GM19239 (cell line): ENCODE measurements at regions not wholly inside any gene's neighbourhood (a gene's known extent, or its start where the extent isn't known, plus 50 kb on each side); places are given as distances from the start of the nearest gene placed in this dataset.
"Not testable (repeated sequence)": the region's sequence is repeated elsewhere in the genome, so short reads cannot be mapped to it uniquely, and the experiment has no call there.

ENCODE experiments used
- DNase-seq: peaks from one replicate; pipeline ENCODE4 v3.0.0; 2011; ENCODE audit warnings: low spot score; ENCODE audit not compliant: insufficient read length
- FAIRE-seq: peaks from 2 replicates; lab custom pipeline; 2011; peaks lifted over from hg19 to GRCh38; lab: Jason Lieb, UNC

DNA sequence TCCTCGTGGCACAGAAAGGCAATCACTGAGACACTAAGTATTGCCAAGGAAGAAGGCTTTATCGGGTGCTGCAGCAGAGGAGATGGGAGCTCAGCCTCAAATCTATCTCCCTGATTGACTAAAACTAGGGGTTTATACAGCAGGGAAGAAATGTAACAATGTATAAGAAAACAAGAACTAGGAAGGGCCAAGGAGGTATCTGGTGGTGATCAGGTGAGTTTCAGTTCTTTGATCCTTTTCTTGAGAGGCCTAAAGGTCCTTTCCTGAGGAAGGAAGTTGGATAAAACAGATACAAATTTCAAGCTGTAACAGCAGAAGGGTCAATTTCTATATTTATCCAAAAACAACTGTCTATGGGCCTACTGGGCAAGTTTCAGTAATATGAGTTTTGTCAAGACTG, 212.4 kb downstream of the COPRS start:
- no peak for FAIRE-seq

DNA sequence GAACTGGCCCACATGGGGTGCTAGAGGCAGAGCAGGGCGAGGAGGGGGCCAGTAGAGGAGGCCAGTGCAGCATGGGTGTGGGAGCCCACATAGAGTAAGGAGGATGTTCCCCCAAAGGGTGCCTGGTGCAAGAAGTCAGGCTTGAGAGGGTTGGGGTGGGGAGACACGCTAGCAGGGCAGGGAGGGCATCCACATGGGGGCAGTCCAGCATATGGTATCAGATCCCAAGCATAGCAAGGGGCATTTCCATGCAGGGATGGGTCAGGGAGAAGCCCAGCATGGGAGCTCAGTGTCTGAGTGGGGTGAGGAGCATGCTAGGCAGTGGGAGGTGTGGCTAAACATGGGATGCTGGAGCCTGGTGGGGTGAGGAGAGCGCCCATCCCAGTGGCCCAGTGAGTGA, 213.7 kb downstream of the COPRS start:
- FAIRE-seq (no peak), DNase-seq (no peak)

More for the DNA sequence above, 212.4 kb downstream of the COPRS start:
- no peak for DNase-seq

DNA sequence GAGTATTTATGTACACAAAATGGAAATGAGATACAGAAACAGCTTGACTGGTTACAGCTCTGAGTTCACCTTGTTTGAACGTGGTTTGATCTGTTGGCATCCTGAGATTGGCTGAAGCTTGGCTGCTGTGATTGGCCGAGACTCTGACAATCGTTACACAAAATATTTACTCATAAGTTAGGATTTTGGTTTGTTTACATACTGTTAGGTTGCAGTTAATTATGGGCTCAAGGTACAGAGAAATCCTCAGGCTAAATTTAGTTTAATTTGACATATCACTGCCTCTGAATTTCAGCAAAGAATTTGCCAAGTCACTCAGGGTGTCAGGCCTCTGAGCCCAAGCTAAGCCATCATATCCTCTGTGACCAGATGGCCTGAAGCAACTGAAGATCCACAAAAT, 227.3 kb downstream of the COPRS start:
- no peak for DNase-seq
- FAIRE-seq, result no peak

DNA sequence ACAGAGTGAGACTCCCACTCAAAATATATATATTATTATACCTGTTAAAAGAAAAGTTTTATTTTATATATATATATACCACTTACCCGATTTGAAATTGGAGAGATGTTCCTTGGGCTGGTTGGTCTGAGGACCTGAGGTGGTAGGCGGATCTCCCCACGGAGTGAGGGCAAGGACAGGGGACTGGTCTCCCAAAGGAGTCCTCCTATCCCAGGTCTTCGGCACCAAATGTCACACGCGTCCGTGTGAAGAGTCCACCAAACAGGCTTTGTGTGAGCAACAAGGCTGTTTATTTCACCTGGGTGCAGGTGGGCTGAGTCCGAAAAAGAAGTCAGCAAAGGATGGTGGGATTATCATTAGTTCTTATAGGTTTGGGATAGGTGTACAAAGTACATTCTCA, 228.2 kb downstream of the COPRS start:
- not testable (repeated sequence) for FAIRE-seq, DNase-seq

DNA sequence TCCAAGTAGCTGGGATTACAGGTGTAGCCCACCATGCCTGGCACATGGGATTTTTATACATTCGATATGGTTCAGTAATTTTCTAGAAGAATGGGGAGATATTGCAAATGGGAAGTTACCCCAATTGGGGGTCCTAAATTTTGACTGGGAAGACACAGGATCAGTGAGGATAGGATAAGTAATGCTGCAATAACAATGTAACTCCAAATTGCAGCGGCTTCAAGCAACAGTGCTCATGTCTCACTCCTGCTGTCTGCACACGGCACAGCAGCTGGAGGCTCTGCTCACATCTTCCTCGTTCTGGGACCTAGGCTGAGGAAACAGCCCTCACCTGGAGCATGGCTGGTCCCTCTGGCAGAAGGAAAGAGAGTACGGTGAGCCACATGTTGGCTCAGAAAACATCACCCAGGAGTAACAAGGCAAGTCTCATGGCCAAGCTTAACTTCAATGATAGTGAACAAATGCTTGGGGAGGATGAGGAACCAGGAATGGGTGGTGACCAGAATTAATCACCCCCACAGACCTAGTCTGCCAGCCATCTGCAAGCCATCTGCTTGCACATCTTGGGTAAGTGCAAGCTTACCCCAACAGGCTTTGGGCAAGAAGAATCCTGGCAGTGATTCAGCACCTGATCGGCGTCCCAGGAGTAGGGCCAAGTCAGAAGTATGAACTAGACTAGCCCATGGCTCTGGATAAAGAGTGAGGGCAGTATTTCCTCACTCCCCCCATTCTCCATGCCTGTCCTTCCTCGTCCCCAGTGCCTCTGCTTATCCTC, 229.2 kb downstream of the COPRS start:
- FAIRE-seq (no peak), DNase-seq (no peak)

DNA sequence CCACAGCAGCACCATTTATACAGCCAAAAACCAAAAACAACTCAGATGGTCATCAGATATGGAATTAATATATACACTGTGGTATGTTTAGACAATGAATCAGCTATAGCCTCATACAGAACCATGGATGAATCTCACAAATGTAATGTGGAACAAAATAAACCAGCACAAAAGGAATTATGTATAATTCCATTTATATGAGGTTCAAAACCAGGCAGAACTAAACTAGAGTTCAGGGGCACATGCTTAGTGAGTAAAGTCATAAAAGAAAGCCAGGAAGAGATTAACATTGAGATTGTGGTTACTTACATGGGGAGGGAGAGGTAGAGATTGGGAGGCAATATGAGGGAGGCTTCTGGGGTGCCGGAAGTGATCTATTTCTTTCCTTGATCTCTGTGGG, 231.1 kb downstream of the COPRS start:
- FAIRE-seq (no peak), DNase-seq (no peak)

DNA sequence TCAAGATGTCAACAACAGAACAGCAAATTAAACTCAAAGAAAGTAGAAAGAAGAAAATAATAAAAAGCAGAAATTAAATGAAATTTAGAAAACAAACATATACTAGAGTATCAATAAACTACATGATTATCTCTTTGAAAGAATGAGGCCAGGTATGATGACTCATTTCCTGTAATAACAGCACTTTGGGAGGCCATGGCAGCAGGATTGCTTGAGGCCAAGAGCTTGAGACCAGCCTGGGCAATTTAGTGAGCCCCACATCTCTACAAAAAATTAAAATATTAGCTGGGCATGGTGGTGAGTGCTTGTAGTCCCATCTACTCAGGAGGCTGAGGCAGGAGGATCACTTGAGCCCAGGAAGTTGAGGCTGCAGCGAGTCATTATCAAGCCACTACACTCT, 232.5 kb downstream of the RAB11FIP4 start:
- DNase-seq (no peak), FAIRE-seq (no peak)

DNA sequence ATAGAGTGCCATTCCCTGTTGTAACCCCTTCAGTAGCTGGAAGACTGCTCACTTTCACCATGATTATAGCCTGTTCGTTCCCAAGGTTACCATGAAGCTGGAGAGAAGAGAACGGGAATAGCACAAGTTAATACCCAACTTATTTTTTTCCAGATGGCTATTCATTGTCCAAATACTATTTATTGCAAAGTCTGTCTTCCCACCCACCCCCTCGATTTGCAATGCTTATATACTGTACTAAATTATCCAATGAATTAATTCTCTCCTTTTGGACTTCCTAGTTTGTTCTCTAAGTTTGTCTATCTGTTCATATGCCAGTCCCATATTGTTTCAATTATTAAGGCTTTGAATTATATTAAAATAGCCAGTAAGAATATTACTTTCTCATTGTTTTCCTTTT, 231.0 kb downstream of the RAB11FIP4 start:
- FAIRE-seq, result no peak
- DNase-seq, result no peak

DNA sequence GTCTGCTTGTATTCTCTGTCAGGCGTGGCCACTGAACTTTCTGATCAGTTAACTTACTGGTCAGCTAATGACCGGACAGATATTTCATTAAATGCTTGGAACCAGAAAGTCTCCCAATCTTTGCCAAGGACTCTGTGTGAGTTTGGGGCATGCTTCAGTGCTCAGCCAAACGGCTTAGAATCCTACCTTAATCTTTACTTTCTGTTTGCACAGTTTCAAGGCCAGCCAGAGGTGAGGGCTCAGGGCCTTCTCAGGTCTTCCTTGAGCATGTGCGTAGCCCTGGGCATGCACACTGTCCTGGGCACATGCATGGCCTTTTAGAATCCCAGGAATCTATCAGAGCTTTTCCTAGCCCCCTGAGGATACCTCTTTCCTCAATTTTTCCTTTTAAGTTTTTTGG, 230.1 kb downstream of the RAB11FIP4 start:
- DNase-seq (no peak), FAIRE-seq (no peak)

DNA sequence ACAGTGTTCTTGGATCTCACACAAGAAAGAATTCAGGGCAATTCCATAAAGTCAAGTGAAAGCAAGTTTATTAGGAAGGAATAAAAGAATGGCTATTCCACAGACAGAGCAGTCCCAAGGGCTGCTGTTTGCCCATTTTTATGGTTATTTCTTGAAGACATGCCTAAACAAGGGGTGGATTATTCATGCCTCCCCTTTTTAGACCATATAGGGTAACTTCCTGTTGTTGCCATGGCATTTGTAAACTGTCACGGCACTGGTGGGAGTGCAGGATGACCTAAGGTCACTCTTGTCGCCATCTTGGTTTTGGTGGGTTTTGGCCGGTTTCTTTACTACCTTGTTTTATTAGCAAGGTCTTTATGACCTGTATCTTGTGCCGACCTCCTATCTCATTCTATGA, 219.6 kb downstream of the RAB11FIP4 start:
- not testable (repeated sequence) for FAIRE-seq, DNase-seq

DNA sequence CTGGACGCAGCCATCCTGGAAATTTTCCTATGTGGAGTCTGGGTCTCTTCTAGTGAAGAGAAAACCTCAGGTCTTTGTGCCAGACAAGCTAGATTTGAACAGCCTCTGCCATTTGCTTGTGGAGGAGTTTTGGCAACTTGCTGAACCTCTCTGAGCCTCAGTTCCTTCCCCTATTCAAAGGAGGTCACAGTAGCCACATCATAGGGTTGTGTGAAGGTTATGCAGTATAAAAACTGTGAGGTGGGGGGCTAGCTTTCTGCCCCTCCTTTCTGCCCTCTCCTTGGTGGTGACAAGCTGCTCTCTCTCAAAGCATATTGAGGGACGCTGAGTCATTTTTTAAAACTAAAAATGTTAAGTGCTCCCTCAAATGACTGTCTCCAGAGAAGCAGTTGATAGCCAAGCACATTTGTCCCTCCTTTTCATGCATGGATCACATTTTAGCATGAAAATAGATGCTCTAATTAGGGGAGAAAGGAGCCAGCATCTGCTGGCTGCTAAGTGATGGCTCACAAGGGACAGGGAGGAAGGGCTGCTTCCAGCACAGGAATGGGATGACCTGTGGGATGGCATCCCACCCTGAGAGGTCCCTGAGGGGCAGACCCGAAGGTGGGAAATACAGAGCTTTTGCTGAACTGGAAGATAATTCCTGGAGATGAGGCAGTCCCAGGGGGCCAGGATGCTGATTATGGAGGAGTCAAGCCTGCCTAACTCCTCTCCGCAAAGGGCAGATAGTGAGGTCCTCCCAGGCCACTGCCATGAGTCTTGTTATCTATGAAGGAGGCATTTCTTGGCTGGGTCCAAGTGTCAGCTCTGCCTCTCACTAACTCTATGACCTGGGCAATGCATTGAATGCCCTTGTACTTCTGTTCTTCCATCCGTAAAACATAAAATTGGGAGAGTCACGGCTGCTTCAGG, 218.8 kb downstream of the RAB11FIP4 start:
- no peak for FAIRE-seq
- no peak for DNase-seq

DNA sequence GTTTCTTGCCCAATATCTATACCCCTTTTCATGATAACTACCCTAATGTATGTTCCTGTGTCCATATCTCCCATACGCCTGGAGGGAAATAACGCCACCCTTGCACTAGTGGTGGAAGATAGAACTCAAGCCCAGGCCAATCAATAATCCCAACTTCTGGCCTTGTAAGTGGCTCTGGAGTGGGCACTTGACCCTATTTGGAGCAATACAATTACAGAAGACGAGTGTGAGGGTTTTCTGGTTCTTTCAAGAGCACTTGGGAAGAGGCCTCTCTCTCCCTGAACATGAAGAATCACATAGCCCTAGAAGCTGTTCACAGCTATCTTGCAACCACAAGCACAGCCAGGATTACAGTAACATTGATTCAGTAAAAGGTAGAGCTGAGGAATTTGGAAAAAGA, 217.9 kb downstream of the RAB11FIP4 start:
- DNase-seq (no peak), FAIRE-seq (no peak)

DNA sequence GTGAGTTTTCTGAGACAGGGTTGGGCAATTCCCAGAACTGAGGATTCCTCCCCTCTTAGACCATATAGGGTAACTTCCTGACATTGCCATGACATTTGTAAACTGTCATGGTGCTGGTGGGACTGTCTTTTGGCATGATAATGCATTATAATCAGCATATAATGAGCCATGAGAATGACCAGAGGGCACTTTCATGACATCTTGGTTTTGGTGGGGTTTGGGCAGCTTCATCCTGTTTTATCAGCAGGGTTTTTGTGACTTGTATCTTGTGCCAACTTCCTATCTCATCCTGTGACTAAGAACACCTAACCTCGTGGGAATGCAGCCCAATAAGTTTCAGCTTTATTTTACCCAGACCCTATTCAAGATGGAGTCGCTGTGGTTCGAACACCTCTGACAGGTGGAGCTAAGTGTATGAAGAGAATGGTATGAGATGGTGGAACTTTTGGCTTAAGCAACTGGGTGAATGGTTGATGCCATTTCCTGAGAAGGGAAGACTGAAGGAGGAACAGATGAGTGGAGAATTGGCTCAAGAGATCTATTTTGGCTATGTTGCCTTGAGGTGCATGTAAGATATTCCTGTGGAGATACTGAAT, 217.3 kb downstream of the RAB11FIP4 start:
- no peak for FAIRE-seq
- DNase-seq, result no peak

DNA sequence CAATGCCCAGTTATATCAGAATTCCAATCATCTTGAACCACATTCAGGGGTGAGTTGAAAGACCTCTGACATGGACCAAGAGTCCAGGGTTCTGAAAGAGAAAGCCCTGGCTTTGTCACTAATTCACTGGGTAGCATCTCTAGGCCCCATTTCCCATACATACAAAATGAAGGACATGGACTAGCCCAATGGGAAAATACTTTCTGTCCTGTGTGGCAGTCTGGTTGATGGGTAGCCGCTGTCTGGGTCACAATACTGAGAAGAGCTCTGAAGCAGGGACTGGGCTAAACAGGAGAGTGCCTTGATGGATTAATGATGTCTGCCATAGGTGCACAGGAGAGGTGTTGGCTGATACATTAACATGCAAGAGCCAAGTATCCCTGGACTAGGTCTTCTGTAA, 214.3 kb downstream of the RAB11FIP4 start:
- no peak for FAIRE-seq
- no peak for DNase-seq

DNA sequence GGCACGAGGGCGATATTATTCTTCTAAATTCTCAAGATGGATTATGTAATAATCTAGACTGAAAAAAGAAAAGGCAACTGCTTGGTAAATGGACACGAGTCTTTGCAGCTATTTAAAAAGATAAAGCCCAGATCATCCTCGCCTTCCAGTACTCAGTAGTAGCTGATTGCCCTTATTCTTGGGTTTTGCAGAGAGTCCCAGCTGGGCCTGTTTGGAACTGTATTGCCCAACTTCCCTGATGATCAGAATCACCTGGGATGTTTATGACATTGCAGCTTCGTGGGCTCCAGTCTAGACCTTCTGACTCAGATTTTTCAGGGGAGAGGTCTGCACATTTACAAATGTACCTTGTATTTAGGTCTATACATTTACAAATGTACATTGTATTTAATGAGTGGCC, 213.5 kb downstream of the RAB11FIP4 start:
- no peak for FAIRE-seq
- no peak for DNase-seq

DNA sequence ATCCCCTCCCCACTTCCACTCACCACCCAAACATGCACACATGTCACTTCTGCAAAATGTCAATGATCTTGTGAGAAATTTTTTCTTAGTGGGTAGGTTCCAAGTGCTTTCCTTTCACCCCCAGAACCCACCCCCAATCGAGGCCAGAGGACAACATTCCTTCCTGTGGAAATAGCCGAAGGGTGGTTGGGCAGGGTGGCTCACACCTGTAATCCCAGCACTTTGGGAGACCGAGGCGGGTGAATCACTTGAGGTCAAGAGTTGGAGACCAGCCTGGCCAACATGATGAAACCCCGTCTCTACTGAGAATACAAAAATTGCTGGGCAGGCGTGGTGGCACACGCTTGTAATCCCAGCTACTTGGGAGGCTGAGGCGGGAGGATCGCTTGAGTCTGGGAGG, 208.7 kb downstream of the RAB11FIP4 start:
- FAIRE-seq, DNase-seq: not testable (repeated sequence)

DNA sequence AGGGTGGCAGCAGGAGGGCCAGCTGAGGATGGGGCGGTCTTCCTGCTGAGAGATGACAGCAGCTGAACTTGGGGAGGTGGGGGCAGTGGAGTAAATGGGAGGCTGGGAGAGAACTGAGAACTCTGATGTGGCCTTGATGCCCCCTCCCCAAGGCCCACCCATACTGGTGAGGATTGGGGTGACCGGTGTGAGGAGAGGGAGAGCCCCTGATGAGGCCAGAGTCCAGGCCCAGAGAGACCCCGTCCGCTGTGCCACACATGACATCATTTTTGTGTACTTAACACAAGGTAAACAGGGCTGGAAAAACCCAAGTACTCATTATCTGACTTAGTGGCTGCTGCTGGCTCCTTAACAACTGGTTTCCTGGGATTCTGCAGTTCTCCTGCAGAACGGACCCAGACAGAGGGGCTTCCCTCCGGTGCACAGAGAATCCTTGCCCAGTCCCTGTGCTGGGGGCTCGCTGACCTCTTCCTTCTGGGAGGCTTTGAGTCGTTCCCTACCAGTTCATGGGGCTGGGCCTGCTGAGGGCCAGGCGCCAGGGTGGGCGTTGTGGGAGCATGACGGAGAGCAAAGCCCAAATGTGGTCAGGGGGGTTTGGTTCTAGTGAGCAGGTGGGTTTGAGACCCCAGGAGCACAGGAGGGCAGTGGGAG, 207.6 kb downstream of the RAB11FIP4 start:
- FAIRE-seq, result no peak

DNA sequence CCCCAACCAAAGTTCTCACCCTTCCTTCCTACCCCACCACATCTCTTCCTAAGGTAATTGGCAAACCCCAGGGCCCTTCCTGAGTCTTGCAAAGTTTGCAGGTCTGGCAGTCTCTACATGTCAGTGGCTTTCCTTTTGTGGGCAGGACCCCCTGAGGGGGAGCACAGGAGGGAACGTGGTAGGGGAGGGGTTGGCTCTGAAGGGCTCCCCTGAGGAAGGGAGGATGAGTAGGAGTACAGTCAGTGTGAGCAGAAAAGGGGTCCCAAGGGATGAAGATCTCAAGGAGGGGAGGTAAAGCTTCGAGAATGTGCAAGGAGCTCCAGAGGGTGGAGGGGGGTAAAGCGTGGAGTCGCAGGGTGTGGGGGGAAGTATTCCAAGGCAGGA, 206.9 kb downstream of the RAB11FIP4 start:
- FAIRE-seq, result no peak
- no peak for DNase-seq

More for the DNA sequence above, 207.6 kb downstream of the RAB11FIP4 start:
- DNase-seq, result no peak

DNA sequence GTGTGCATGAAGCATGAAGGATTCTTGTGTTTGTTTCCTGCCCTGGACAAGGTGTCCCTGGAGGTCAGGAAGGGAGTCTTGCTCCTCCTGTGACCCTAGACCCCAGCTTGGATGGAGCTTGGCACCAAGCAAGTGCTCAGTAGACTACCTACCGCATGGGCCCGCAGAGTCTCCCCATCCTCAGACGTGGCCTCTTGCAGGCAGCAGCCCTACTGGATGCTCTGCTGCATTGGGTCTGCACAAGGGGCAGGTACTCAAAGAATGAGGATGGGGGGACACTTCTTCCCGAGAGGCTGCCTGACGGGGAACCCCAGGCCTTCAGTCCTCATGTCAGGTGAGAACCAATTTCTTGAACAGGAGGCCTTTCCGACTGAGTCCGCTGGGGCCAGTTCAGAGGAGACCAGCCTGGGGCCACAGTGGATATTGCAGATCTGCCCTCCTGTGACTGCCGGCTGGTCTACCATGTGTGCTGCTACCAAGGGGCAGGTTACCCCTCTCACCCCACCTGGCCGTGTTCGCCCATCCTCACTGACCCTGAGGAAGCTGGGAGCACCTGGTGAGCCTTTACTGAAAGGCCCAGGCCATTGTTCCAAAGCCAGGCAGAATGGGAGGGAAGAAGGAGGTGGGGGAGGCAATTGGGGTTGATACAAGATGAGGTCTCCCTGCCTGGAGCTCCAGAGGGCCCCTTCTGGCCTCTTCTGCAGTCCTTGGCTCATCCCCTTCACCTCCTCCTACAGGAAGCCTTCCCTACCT, 206.3 kb downstream of the RAB11FIP4 start:
- FAIRE-seq (no peak), DNase-seq (no peak)
